HG02840 (cell line): ENCODE measurements at regions not wholly inside any gene's neighbourhood (a gene's known extent, or its start where the extent isn't known, plus 50 kb on each side); places are given as distances from the start of the nearest gene placed in this dataset.

Experiments
- ATAC-seq: cut with Tn5 transposase; IDR thresholded peaks from one replicate; pipeline ENCODE4 v1.9.1; 2021; ENCODE audit warnings: mild to moderate bottlenecking, moderate library complexity, moderate number of reproducible peaks; ENCODE audit not compliant: unreplicated experiment, low FRiP score

DNA sequence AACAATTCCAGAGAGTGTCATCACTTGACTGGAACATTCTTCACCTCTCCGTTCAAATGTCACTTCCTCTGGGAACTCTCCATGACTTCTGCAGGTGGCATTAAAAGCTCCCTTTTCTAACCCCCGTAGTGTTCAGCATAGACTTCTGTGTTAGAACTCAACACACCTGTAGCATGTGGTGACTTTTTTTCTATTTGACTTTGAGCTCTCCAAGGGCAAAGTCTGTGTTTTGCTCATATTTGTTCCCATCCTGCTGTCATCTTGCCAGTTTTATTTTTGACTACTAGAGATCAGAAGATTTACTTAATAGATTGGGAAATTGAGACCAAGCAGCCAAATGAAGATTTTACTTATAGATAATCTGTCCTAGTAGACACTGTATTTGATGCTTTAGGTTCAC is 367.1 kb downstream of the INSC start:
- ATAC-seq: no peak

DNA sequence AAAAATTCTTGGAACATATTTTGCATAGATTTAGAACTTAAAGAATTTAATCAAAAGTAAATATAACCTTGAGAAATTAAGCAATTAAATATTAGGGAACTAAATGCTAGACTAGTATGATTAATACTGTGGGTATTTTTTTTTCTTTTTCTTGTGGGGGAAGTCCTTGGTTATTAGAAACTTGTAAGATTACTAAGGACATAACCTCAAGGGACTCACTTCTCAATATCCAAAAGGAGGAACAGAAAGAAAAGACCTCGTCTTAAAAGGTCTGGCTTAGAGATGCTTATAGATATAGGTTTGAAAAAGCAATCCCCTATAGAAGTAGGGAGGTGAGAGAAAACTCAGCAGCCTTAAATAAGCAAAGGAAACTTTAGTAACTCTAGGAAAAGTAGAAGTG is 368.5 kb downstream of the INSC start:
- ATAC-seq: no peak

GRCh38 chr11:15484398-15484797 is 369.7 kb downstream of the INSC start:
- ATAC-seq: no peak

DNA sequence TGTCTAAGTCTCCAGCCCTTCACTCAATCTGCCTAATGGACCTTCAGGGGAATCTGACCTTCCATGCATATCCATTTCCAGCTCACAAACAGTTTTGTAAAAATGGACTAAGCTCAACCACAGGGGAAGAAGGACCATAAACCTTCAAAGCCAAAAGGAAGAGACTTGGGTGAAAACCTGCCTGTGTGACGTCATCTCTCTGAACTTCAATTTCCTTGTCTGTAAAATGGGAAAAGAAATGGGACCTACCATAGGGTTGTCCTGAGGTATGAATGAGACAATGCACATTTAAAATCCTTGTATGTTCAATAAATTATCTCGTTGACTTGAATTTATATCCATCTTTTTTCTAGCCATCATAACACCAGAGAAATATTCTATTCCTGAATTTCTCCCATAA is 370.7 kb downstream of the INSC start:
- ATAC-seq: no peak

DNA sequence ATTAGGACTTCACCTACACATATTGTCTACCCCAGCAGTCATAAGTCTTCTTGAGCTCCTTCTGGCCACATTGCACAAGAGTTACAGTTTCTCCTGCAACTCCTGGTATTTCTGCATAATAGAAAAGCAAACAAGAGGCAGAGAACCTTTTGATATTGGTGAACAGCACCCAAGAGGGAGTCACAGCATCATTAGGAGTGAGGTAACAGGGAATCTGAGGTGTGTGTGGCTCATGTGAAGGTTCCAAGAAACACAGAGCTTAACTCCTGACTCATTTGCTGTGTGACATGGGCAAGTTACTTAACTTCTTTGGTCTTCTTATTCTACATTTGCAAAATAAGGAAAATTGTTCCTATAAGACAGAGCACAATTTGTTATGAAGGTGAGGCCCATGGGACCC is 374.6 kb downstream of the INSC start:
- no peak for ATAC-seq

DNA sequence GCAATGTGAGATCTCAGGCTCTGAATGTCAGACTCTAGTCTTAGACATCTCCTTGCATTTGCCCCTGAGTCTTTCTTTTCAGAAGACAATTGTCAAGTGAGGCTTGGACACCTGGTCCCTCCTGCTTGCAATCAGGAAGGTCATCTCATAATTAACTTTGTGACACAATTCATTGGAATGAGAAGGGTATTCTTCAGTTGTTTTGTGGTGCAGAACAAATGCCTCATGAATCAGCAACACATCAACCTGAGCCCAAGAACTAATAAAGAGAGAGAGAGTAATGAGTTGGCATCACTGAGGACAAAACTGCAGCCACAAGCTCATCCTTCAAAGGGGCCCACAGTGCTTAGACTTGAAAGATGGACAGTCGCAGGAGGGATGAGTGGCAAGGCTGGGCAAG is 375.8 kb downstream of the INSC start:
- no peak for ATAC-seq

DNA sequence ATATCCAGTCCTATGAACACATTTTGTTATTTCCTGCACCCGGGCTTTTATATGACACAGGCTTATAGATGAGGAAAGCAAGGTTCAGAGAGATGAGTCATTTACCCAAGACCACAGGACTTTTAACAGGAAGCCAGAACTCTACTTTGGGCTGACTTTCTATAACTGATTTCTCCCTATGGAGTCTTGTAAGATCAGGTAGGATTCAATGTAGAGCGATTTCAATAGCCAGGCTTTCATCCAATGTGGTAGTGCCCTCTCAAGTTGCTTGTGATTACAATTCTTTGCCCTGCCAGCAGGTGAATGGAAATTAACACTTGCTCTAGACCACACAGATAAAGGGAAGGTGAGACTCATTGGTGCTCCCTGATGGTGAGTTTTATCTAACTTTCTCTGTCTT is 378.3 kb downstream of the INSC start:
- no peak for ATAC-seq

GRCh38 chr11:15493921-15494620 is 379.3 kb downstream of the INSC start:
- ATAC-seq: no peak

GRCh38 chr11:15494740-15495139 is 380.0 kb downstream of the INSC start:
- no peak for ATAC-seq

DNA sequence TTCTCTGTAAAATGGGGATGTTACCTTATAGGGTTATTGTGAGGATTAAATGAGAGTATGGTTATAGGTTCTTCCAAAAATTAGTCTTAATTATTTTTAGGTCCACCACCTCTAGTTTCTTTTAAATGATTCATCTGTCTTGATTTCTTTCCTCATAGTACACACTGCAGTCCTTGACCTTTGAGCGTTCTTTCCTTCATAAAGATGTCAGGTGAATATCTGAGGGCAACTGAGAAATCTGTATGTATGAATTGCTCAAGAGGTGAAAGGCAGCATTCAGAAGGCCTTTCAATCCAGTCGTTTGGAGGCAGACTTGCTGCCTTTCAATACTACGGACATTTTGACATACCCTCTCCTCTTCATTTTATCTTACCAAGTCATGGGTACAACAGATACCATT is 380.7 kb downstream of the INSC start:
- no peak for ATAC-seq

DNA sequence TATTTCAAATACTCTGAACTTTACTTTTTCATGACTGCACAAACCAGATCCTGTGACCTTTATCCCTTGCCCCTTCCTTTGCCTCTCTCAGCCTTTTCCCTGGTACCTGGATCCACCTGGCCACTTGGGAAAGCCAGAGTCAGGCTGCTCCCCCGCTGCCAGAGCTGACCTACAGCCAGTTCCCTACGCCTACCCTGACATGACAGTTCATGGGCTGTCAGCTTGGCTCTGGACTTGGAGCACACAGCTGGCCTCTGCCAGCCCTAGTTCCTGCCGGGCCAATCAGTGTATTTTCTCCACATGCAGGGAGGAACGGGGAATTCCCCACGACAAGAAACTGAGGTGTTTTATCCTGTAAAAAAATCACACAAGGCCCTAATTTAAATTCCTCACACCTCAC is 382.6 kb downstream of the INSC start:
- no peak for ATAC-seq

DNA sequence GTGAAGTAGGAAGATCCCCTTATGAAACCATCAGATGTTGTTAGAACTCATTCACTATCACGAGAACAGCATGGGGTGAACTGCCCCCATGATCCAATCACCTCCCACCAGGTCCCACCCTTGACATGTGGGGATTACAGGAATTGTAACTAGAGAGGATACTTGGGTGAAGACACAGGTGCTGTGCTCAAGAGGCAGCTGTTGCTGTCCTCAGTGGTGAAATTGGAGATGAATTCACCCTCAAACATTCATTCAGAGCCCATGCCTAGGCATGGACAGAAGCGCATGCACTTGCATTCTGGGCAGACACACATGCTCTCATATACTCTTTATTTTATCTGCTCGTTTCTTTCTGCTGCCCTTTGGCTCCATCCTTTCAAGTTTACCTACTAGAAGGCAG is 385.0 kb downstream of the INSC start:
- ATAC-seq: no peak

DNA sequence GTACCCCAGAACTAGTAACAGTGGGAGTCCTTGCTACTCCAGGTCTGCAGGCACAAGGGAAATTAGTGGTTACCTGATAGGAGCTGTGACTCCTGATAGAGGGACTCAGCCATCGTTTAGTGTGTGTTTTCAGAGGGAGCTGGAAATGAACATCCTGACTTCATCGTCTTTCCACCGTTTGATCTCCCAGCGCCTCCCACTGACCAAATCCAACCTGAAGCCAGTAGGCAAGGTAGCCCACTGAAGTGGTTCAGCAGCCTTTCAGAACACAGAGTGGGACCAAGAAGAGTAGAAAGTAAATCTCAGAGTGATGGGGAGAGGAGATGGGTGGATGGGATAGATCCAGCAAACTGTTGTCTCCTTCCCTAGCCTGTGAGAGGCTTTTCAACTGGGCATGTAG is 385.9 kb downstream of the INSC start:
- ATAC-seq: no peak

DNA sequence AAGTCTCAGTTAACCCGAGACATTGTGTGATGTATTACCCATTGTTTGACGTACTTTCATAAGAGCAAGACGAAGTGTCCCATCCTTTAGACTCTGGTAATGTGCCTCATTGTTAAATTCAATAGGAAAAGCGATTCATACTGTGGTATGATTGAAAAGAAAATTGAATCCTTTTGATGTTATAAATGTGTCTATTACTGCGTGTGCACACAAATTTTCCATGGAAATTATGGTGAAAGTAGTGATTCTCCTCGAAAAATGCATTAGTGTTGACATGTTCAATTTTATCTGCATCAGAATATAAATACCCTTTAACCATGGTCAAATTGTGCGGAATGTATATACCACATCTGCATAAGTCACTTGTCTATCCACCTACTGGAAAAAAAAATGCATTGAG is 386.8 kb downstream of the INSC start:
- ATAC-seq: no peak

DNA sequence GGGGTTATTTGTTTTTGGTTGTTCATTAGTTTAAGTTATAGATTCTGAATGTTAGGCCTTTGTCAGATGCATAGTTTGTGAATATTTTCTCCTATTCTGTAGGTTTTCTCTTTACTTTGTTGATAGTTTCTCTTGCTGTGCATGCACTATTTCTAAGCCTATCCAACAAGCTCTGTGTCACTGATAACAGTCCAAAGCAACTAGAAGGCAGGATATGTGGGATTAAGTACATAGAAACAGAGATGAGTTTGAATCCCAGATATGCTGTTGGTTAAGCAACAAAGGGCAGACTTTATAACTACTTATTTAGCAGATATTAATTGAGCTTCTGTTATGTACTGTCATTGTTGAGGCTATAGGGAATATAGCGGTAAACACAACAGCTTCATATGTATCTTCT is 390.4 kb downstream of the INSC start:
- no peak for ATAC-seq

GRCh38 chr11:15507592-15507991 is 392.9 kb downstream of the INSC start:
- no peak for ATAC-seq

- ATAC-seq: no peak
These were observed 394.4 kb downstream of the INSC start for GRCh38 chr11:15509082-15509481.

- no peak for ATAC-seq
These were observed 404.5 kb downstream of the INSC start for GRCh38 chr11:15519124-15519791.

GRCh38 chr11:15519911-15520310 is 405.2 kb downstream of the INSC start:
- no peak for ATAC-seq

GRCh38 chr11:15523543-15523942 is 408.8 kb downstream of the INSC start:
- no peak for ATAC-seq

- no peak for ATAC-seq
These were observed 410.9 kb downstream of the INSC start for GRCh38 chr11:15525582-15525981.

GRCh38 chr11:15526032-15526431 is 411.3 kb downstream of the INSC start:
- ATAC-seq: no peak
